ENCODE measurements at regions not wholly inside any gene's neighbourhood (a gene's known extent, or its start where the extent isn't known, plus 50 kb on each side); places are given as distances from the start of the nearest gene placed in this dataset.
"Not testable (repeated sequence)": the region's sequence is repeated elsewhere in the genome, so short reads cannot be mapped to it uniquely, and the experiment has no call there.

DNA sequence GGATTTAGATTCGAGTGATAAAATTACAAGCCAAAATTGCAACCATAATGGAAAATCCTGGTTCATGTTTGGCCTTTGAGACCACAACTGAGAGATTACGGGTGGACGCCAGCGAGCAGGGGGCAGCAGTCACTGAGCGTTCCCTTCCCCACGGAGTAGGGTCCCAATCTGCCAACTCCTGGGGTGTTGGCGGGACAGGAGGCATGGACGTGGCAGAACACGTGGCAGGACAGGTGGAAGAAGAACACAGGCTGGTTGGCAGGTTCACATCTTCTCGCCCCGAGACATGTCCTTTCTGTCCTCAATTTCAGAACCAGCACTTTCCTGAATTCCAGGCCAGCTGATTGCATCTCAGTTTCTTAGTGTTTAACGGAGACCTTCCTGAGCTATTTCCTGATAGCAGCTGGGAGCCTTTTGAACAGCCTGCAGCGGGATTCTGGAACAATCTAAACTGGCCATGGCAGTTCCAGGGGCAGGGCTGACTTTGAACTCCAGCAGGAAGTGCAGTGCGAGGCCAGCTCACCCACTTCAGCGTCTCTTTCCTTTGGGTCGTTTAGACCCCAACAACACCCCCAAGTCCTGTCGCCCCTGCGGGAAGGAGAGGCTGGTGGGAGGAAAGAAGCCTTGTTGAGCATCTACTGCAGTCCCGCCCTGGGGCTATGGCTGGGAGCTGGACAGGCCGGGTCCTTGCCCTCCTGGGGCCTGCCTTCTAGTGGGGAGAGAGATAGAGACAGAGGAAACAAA, 159.1 kb upstream of the FOXF1 start:
- no peak for DNase-seq (ENCODE audit: low read depth in 4 of 4, low spot score in 3 of 4)

GRCh38 chr16:86351785-86352139, 158.6 kb upstream of the FOXF1 start:
- DNase-seq (ENCODE audit: low read depth in 4 of 4, low spot score in 3 of 4) = not testable (repeated sequence)

GRCh38 chr16:86353148-86353547, 157.2 kb upstream of the FOXF1 start:
- no peak for DNase-seq (ENCODE audit: low read depth in 4 of 4, low spot score in 3 of 4)

DNA sequence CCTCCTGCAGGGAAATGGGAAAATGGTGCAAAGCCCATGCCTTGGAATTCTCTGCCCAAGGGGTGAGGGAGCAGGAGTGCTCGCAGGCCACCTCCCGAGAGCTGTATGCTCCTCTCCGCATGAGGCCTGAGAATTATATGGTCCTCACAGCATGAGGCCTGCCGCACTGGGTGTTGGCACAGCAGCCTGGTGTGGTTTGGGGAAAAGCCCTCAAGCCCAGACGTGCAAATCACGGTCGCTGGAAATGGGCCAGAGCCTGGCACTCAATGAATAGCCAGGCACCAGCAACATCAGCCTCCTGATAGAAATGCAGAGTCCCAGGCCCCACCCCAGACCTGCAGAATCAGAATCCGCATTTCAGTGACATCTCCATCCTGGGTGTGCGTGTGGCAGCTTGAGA, 156.4 kb upstream of the FOXF1 start:
- DNase-seq (ENCODE audit: low read depth in 4 of 4, low spot score in 3 of 4) = no peak

GRCh38 chr16:86354641-86355513, 155.4 kb upstream of the FOXF1 start:
- no peak for DNase-seq (ENCODE audit: low read depth in 4 of 4, low spot score in 3 of 4)

- DNase-seq (ENCODE audit: low read depth in 4 of 4, low spot score in 3 of 4) = no peak
Observed at GRCh38 chr16:86355531-86355930, 154.8 kb upstream of the FOXF1 start.

GRCh38 chr16:86355951-86356350, 154.4 kb upstream of the FOXF1 start:
- DNase-seq (ENCODE audit: low read depth in 4 of 4, low spot score in 3 of 4) = no peak

DNA sequence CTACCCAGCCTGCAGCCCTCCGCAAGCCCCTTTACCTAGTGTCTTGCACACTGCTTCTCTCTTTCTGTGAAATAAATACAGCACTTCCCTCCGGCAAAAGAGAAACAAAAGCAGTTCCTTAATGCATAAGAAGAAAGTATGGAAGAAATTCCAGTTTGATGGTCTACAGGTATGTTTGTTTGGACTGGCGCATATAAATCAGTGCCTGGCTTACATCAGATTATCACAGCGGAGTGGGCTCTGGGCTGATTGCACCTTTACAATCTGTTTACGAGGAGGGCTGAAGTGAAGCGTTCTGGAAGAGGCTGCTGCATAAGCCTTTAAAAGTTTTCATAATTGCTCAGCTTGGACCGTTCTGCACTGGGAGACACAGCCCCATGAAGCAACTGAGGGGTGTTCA, 153.5 kb upstream of the FOXF1 start:
- no peak for DNase-seq (ENCODE audit: low read depth in 4 of 4, low spot score in 3 of 4)

DNA sequence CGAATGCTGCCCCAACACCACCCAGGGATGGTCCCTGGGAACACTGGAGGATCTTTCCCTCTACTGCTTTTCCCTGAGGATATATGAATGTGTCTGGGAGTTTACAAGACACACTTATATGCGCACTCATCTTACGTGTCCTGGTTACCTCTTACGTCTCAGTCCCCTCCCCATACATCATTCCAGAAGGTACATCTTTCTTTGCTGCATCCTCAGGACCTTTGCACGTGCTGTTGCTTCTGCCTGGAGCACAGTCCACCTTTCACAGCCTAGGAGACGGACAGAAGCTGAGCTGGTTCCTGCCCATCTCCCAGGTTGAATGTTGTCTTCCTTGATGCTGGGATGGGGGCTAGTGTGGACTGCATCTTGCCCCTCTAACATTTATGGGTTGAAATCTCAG, 153.0 kb upstream of the FOXF1 start:
- no peak for DNase-seq (ENCODE audit: low read depth in 4 of 4, low spot score in 3 of 4)

DNA sequence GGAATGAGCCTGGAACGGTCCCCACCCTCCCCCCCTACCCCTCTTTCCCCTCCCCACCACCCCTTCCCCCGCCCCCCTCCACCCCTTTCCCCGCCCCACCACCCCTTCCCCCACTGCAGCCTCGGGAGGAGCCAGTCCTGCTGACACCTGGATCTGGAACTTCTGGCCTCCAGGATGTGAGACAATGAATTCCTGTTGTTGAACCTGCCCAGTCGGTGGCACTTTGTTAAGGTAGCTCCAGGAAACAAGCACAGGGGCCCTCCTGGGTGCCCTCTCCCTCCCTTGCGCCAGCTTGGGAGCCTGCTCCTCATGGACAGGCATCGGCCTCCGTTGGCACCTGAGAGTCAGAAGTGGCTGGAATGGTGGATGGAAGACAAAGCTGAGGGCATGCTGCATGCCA, 152.4 kb upstream of the FOXF1 start:
- DNase-seq (ENCODE audit: low read depth in 4 of 4, low spot score in 3 of 4) = no peak

DNA sequence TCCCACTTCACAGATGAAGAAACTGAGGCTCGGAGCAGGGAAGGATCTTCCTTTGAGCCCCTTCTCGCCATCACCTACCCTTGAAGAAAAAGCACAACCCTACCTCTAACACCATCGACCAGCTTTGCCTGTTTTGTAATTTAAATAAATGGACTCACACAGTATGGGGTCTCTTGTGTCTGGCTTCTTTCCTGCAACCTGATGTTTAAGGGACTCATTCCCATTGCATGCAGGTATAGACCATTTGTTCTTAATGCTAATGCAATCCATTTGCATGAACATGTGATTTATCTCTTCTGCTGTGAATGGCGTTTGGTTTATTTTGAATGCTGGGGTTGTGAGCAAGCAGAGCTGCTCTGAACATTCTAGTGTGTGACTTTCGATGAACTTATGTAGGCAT, 150.8 kb upstream of the FOXF1 start:
- DNase-seq (ENCODE audit: low read depth in 4 of 4, low spot score in 3 of 4) = no peak

GRCh38 chr16:86362155-86362849, 148.0 kb upstream of the FOXF1 start:
- DNase-seq (ENCODE audit: low read depth in 4 of 4, low spot score in 3 of 4) = no peak

- no peak for DNase-seq (ENCODE audit: low read depth in 4 of 4, low spot score in 3 of 4)
Observed at GRCh38 chr16:86363057-86363490, 147.3 kb upstream of the FOXF1 start.

DNA sequence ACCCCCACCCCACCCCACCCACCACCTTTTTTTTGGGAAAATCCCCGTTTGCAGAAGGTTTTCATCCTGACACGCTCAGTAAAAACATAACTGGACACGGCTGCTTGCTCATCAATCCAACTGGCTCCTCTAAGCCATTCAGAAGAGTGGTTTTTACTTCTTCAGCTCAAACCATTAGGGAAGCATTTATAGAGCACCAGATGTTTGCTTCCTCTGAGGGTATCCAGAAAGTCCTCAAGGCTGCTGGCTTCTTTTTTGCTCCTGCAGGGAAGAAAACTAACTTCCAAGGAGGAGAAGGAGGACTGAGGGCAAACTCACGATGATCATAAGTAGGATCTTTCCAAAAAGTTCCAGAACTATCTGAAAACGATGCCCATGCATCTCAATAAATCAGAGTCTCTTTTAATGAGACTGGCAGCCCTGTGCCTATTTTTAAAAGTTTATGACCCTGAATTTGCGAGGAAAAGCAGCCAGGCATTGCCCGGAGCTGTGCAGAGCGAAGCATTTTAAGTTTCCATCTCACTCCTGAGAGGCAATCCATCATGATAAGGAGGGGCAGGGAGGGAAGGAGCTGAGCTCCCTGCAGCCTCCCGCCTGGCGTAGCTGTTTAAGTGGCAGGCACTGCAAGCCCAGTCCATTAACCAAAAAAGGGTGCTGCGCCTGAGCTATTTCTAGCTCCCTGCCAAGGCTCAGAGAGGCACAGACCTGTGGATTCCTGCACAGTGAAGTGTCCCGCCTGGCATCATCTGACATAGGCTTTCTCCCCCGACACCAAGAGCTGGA, 146.3 kb upstream of the FOXF1 start:
- DNase-seq (ENCODE audit: low read depth in 4 of 4, low spot score in 3 of 4) = no peak

DNA sequence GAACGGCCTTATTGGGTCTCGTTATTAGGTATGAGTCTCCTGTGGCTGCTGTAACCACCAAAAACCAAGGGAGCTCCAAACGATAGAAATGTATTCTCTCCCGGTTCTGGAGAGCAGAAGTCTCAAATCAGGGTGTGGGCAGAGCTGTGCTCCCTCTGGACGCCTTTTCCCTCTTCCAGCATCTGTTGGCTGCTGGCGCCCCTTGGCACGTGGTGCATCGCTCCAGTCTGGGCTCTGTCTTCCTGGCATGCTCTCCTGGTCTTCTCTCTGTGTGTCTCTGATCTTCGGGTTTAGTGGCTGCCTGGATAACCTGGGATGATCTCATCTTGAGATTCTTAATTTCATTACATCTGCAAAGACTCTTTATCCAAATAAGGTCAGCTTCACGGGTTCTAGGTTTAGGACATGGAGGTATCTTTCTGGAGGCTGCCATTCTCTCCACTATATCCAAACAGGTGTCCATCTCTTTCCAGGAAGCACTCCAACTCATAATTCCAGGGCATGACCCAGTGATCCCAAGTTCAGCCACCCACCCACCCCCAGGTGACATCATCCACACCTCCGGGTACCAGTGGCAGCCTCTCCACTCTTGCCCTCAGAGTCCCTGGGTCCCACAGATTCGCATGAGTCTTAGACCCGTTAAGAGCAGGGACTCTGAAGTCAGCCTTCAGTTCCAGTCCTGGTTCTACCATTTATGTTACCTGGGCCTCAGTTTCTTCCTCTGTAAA, 145.5 kb upstream of the FOXF1 start:
- DNase-seq (ENCODE audit: low read depth in 4 of 4, low spot score in 3 of 4) = no peak

DNA sequence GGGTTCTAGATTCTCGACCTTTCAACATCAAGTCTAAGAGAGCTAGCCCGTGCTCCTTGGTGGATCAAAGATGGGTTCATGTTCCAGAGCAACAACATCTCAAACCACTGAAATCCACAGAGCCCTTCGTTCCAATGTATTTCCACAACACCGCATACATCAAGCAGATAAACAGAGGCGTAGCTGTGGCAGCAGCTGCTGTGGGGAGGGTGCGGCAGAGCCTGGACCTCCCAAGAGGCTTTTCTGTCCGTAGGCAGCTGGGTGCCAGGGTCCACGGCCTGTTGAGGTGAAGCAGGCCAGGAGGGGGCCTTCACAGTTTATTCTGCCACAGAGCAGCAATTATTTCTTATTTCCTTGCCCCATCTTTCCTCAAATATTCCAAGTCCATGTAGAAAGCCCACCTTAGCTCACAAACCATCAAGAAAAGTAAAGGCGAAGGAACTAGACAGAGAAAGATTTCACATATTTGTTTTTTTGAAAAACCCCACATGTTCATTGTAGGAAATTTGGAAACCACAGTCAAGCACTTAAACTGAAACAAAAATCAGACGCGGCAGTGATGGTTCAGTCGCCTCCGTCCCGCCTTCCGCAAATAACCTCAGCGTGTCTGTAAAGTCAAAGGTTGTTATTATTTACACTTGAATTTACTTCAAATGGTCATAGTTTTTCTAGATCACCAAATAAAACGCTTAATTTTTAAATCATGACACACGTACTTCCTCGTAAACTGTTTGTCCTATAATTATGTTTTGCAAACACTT, 144.6 kb upstream of the FOXF1 start:
- no peak for DNase-seq (ENCODE audit: low read depth in 4 of 4, low spot score in 3 of 4)

- DNase-seq (ENCODE audit: low read depth in 4 of 4, low spot score in 3 of 4) = no peak
Observed at GRCh38 chr16:86366481-86366880, 143.8 kb upstream of the FOXF1 start.

GRCh38 chr16:86367291-86368072, 142.8 kb upstream of the FOXF1 start:
- DNase-seq (ENCODE audit: low read depth in 4 of 4, low spot score in 3 of 4) = no peak

GRCh38 chr16:86368261-86368660, 142.1 kb upstream of the FOXF1 start:
- DNase-seq (ENCODE audit: low read depth in 4 of 4, low spot score in 3 of 4) = no peak
